ENCODE measurements at regions not wholly inside any gene's neighbourhood (a gene's known extent, or its start where the extent isn't known, plus 50 kb on each side); places are given as distances from the start of the nearest gene placed in this dataset.

DNA sequence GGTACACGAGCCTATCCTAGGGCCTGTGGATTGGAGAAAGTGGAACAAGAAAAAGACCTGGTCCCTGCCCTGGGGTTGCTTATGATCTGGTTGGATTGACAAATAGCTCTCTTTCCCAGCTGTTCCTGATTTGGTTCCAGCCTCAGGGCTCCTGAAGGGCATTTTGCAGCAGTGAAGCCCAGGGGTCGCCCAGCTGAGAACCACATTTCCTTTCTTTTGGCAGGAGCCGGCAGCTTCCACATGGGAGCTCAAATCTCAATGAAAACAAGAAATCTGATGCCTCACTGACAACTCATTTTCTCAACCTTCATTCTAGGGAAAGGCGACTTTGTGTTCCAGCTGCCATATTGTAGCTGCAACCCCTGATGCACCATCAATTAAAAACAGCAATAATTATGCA, 140.6 kb upstream of the CADM1 start:
- no peak for TF ChIP-seq SP1 (IDR thresholded peaks at IDR 0.05)
- TF ChIP-seq SP1 (CRISPR knock-in tag; IDR thresholded peaks at IDR 0.05): no peak
- TF ChIP-seq, protein P1, sequence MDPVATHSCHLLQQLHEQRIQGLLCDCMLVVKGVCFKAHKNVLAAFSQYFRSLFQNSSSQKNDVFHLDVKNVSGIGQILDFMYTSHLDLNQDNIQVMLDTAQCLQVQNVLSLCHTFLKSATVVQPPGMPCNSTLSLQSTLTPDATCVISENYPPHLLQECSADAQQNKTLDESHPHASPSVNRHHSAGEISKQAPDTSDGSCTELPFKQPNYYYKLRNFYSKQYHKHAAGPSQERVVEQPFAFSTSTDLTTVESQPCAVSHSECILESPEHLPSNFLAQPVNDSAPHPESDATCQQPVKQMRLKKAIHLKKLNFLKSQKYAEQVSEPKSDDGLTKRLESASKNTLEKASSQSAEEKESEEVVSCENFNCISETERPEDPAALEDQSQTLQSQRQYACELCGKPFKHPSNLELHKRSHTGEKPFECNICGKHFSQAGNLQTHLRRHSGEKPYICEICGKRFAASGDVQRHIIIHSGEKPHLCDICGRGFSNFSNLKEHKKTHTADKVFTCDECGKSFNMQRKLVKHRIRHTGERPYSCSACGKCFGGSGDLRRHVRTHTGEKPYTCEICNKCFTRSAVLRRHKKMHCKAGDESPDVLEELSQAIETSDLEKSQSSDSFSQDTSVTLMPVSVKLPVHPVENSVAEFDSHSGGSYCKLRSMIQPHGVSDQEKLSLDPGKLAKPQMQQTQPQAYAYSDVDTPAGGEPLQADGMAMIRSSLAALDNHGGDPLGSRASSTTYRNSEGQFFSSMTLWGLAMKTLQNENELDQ (CRISPR knock-in tag; IDR thresholded peaks at IDR 0.05; ENCODE audit: borderline replicate concordance): no peak
- no peak for TF ChIP-seq CTCF (CRISPR knock-in tag; IDR thresholded peaks at IDR 0.05)

All from HepG2 (cell line).